Parathyroid adenoma (tissue), 2 donors: ENCODE measurements at regions not wholly inside any gene's neighbourhood (a gene's known extent, or its start where the extent isn't known, plus 50 kb on each side); places are given as distances from the start of the nearest gene placed in this dataset.

ENCODE experiments used
- H2AFZ ChIP-seq: fragments of 300-600 bp; sonication (generic); one replicate; pipeline ENCODE4 v1.7.0; 2017; ENCODE audit warnings: antibody characterized with exemption, mild to moderate bottlenecking
- H3K27ac ChIP-seq: fragments of 300-600 bp; sonication (generic); one replicate; pipeline ENCODE4 v1.7.0; 2017
- H3K27me3 ChIP-seq: fragments of 300-600 bp; sonication (generic); one replicate; pipeline ENCODE4 v1.7.0; 2017; ENCODE audit warnings: low read length; ENCODE audit not compliant: control insufficient read depth, insufficient read depth
- H3K36me3 ChIP-seq: fragments of 300-600 bp; sonication (generic); one replicate; pipeline ENCODE4 v1.7.0; 2017; ENCODE audit warnings: low read length; ENCODE audit not compliant: control insufficient read depth, insufficient read depth
- H3K4me1 ChIP-seq: fragments of 300-600 bp; sonication (generic); one replicate; pipeline ENCODE4 v1.7.0; 2017; ENCODE audit warnings: control low read depth
- H3K4me2 ChIP-seq: fragments of 300-600 bp; sonication (generic); one replicate; pipeline ENCODE4 v1.7.0; 2017; ENCODE audit warnings: low read length
- H3K4me3 ChIP-seq: fragments of 300-600 bp; sonication (generic); one replicate; pipeline ENCODE4 v1.7.0; 2017; ENCODE audit warnings: low read depth, low read length
- H3K79me2 ChIP-seq: fragments of 300-600 bp; sonication (generic); one replicate; pipeline ENCODE4 v1.7.0; 2017; ENCODE audit warnings: control low read depth
- H3K9ac ChIP-seq: fragments of 300-600 bp; sonication (generic); one replicate; pipeline ENCODE4 v1.7.0; 2017; ENCODE audit warnings: mild to moderate bottlenecking
- H3K9me3 ChIP-seq: fragments of 300-600 bp; sonication (generic); one replicate; pipeline ENCODE4 v1.7.0; 2017; ENCODE audit warnings: low read length; ENCODE audit not compliant: control insufficient read depth
- CTCF ChIP-seq: fragments of 300-600 bp; sonication (generic); IDR thresholded peaks from one replicate; pipeline ENCODE4 v1.7.0; 2017; ENCODE audit warnings: antibody characterized with exemption, mild to moderate bottlenecking
- donor health status: primary hyperparathyroidism.

- H3K9me3 ChIP-seq, result no peaks in the 10 kb centered on the region
- H3K4me1 ChIP-seq, result peaks cover 13% of the 10 kb centered on the region
- H2AFZ ChIP-seq, result peak overlapping the region; percentile 39
- no peaks in the 10 kb centered on the region for H3K27me3 ChIP-seq
- no peaks in the 10 kb centered on the region for H3K79me2 ChIP-seq
- no peaks in the 10 kb centered on the region for H3K36me3 ChIP-seq
- H3K4me3 ChIP-seq, result no peak overlapping the region
- H3K4me2 ChIP-seq, result no peak overlapping the region
- TF ChIP-seq CTCF, result no peak
- peak overlapping the region; percentile 64 for H3K27ac ChIP-seq
- H3K9ac ChIP-seq, result no peak overlapping the region
Observed at GRCh38 chr3:182671541-182671940, 121.8 kb upstream of the ATP11B start.

DNA sequence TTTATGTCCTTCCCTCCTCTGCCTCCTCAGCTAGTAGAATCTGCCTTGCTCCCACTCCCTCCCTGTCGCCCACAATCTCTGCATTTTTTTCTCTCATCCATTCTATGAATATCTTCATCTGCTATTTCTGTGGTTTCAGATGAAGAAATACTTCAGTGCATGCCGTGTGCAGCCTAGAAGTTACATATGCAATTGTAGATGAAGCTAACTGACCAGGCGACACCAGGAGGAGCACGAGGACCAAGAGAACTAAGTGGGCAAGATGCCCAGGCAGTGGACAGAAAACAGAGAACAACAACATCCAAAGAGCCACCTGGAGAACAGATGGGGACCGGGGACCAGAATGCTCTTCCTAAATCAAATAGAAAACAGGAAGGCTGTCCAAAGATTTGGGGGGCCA is 121.4 kb upstream of the ATP11B start:
- H3K4me3 ChIP-seq, result no peak overlapping the region

DNA sequence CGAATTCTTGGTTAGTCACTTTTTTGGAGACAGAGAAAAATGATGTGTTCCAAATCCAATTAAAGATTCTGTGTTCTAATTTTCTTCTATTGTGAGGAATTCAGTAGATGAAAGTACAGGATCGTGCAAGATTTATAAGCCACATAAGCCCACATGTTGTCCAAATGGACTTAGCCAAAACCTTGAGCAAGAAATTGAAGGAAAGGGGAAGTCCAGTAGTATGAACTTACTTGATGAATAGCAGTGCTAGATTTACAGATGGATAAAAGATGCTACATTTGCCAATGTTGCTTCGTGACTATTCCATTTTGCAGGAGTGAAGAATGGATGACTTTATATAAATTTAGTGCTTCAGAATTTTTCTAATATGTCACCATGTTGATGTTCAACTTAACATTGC is 120.0 kb upstream of the ATP11B start:
- H3K79me2 ChIP-seq, result no peaks in the 10 kb centered on the region
- no peak overlapping the region for H3K27ac ChIP-seq
- H3K9ac ChIP-seq, result no peak overlapping the region
- no peak overlapping the region for H3K4me2 ChIP-seq
- no peak for TF ChIP-seq CTCF
- H3K36me3 ChIP-seq, result no peaks in the 10 kb centered on the region
- no peak overlapping the region for H2AFZ ChIP-seq
- H3K4me3 ChIP-seq, result no peak overlapping the region
- H3K9me3 ChIP-seq, result no peaks in the 10 kb centered on the region
- no peaks in the 10 kb centered on the region for H3K27me3 ChIP-seq
- peaks cover 13% of the 10 kb centered on the region for H3K4me1 ChIP-seq

More for the DNA sequence above, 121.4 kb upstream of the ATP11B start:
- no peak overlapping the region for H3K4me2 ChIP-seq
- H3K27ac ChIP-seq, result peak overlapping the region; percentile 64
- peak; percentile 47 for TF ChIP-seq CTCF
- peak overlapping the region; percentile 39 for H2AFZ ChIP-seq
- H3K36me3 ChIP-seq, result no peaks in the 10 kb centered on the region
- H3K9me3 ChIP-seq, result no peaks in the 10 kb centered on the region
- H3K79me2 ChIP-seq, result no peaks in the 10 kb centered on the region
- no peak overlapping the region for H3K9ac ChIP-seq
- no peaks in the 10 kb centered on the region for H3K27me3 ChIP-seq
- H3K4me1 ChIP-seq, result peaks cover 13% of the 10 kb centered on the region

DNA sequence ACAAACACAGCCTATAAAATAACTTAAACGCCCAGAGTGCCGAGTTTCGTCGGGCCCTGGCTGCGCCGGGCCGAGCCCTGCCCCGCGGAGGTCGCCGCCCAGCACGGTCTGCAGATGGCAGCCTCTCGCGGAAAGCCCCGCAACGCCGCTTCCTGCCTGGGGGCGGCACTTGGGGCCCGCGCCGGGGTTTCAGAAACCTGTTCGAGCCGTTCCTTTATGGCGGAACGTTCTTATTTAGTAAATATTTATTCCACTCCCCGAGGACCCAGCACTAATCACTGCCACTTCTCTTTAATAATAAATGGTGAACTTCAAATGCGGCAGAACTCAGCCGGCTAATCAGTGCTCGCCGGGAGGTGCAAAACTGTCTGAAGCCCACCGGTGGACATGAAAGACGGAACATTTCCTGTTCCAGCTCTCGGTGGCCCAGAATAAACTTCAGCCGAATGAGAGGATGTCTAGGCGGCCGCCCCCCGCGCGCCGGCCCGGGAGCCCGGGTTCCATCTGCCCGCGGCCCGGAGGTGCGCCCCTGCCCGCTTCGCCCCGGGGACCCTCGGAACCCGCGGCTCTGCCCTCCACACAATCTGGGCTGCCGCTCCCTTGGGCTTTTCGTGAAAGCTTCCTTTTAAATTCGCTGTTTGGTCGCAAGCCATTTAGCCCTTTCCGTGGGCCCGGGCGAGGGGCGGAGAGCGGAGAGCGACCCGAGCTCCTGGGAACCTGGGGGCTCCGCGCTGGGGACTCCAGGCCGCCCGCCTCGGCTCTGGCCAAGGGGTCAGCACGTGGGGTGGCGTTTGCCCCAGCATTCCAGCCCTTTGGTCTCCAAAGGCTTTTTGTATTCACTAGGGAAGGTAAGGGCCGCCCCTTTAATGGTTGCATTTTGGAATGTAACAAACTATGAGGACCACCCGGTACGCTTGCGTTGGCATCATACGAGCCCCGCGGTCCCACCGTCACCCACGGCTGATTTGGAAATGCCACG is 110.8 kb upstream of the ATP11B start:
- no peaks in the 10 kb centered on the region for H3K79me2 ChIP-seq
- H3K9ac ChIP-seq, result no peak overlapping the region

More for the DNA sequence above, 110.8 kb upstream of the ATP11B start:
- TF ChIP-seq CTCF, result no peak
- Histone ChIP-seq H3K27ac (no peak overlapping the region), H3K4me1 (peaks cover 16% of the 10 kb centered on the region), H3K9me3 (no peaks in the 10 kb centered on the region), H2AFZ (peak overlapping the region; percentile 97), H3K4me2 (no peak overlapping the region), H3K4me3 (no peak overlapping the region), H3K36me3 (no peaks in the 10 kb centered on the region), H3K27me3 (no peaks in the 10 kb centered on the region)
